ENCODE measurements at regions not wholly inside any gene's neighbourhood (a gene's known extent, or its start where the extent isn't known, plus 50 kb on each side); places are given as distances from the start of the nearest gene placed in this dataset.

DNA sequence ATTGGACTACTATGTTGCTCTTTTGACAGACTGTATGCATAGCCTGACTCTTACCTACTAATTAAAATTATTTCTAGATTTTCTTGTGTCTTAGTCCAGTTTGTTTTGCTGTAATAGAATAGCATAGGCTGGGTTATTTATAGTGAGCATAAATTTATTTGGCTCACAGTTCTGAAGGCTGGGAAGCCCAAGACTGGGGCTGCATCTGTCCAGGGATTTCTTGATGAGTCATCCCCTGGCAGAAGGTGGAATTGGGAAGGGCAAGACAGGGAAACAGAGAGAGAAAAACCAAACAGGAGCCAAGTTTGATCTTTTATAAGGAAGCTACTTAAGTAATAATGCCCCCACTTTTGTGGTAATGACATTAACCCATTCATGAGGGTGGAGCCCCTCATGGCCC is 759.2 kb upstream of the LRFN5 start:
- no peak overlapping the region for H3K4me3 ChIP-seq (ENCODE audit: low read depth, low read length)
- TF ChIP-seq, protein P1, sequence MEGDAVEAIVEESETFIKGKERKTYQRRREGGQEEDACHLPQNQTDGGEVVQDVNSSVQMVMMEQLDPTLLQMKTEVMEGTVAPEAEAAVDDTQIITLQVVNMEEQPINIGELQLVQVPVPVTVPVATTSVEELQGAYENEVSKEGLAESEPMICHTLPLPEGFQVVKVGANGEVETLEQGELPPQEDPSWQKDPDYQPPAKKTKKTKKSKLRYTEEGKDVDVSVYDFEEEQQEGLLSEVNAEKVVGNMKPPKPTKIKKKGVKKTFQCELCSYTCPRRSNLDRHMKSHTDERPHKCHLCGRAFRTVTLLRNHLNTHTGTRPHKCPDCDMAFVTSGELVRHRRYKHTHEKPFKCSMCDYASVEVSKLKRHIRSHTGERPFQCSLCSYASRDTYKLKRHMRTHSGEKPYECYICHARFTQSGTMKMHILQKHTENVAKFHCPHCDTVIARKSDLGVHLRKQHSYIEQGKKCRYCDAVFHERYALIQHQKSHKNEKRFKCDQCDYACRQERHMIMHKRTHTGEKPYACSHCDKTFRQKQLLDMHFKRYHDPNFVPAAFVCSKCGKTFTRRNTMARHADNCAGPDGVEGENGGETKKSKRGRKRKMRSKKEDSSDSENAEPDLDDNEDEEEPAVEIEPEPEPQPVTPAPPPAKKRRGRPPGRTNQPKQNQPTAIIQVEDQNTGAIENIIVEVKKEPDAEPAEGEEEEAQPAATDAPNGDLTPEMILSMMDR (IDR thresholded peaks at IDR 0.05; ENCODE audit: insufficient read depth, low read depth, low read length, missing control alignments), result no peak
- no peak for DNase-seq (ENCODE audit: low read depth)

DNA sequence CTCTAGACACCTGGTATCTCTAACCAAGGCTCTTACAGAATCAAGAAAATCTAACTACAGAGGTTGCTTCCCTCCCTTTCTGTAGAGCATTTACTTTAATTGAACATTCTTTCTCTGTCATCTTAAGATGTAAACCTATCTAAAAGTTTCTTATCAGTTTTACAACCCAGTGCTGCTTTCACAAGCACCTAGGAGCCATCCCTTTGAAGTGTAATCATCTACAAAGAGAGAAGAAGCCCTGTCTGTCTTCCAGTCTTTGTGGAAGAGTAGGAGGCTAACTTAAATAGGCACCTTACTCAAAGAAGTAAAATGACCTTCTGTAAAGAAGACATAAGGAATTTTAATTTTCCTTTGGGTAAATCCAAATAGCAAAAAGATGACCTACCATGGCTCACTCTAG is 763.9 kb upstream of the LRFN5 start:
- no peak overlapping the region for H3K4me3 ChIP-seq (ENCODE audit: low read depth, low read length)
- TF ChIP-seq, protein P1 (IDR thresholded peaks at IDR 0.05; ENCODE audit: insufficient read depth, low read depth, low read length, missing control alignments), result no peak
- DNase-seq (ENCODE audit: low read depth), result no peak

DNA sequence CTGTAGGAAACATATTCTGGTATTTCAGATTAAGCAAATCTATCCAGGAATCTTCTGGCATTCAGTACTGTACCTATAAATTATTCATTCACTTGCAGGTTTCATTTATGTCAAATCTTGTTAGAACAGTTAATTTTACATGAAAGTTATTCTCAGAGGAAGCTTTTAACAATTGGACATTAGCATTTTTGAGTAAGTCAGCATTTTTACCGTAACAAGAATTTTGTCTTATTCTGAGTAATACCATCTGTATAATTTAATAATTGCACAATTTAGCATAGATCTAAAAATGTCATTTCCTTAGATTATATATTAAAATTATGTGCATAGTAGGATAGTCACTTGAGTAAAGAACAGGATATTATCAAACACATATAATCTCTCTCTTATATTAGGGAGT is 764.8 kb upstream of the LRFN5 start:
- DNase-seq (ENCODE audit: low read depth), result no peak
- TF ChIP-seq, protein P1 (IDR thresholded peaks at IDR 0.05; ENCODE audit: insufficient read depth, low read depth, low read length, missing control alignments), result no peak
- H3K4me3 ChIP-seq (ENCODE audit: low read depth, low read length), result no peak overlapping the region

DNA sequence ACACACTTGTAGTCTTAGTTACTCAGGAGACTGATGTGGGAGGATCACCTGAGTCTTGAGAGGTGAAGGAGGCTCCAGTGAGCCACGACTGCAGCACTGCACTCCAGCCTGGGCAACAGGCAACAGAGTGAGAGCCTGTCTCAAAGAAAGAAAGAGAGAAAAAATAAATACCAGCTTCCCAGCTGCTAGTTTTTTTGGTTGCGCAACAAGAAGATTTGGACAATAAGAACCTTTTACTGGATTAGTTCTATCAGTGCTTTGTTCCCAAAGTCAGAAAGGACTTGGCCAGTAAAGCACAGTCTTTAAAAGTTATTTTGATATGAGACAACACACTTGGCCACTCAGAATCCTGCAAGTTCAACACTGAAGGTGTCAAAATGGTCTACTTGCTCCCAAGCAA is 768.1 kb upstream of the LRFN5 start:
- no peak overlapping the region for H3K4me3 ChIP-seq (ENCODE audit: low read depth, low read length)
- DNase-seq (ENCODE audit: low read depth), result no peak
- TF ChIP-seq, protein P1 (IDR thresholded peaks at IDR 0.05; ENCODE audit: insufficient read depth, low read depth, low read length, missing control alignments), result no peak

DNA sequence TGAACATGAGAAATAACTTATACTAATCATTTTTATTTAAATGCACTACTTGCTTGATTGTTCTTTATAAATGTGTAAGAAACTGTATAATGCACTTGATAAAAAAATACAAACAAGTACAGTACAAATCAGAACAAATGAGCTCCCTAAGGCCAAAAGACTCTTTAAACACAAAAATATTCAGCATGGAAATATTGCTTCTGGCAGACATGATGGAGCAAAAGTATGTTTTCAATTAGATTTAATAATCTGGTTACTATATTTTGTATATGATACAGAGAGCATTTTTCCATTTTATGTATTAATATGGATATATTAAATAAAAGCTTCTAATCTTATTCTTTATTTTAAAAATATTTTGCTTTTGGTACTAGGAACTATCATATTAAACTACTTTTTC is 800.2 kb upstream of the LRFN5 start:
- TF ChIP-seq, protein P1 (IDR thresholded peaks at IDR 0.05; ENCODE audit: insufficient read depth, low read depth, low read length, missing control alignments), result no peak
- DNase-seq (ENCODE audit: low read depth), result no peak
- no peak overlapping the region for H3K4me3 ChIP-seq (ENCODE audit: low read depth, low read length)

DNA sequence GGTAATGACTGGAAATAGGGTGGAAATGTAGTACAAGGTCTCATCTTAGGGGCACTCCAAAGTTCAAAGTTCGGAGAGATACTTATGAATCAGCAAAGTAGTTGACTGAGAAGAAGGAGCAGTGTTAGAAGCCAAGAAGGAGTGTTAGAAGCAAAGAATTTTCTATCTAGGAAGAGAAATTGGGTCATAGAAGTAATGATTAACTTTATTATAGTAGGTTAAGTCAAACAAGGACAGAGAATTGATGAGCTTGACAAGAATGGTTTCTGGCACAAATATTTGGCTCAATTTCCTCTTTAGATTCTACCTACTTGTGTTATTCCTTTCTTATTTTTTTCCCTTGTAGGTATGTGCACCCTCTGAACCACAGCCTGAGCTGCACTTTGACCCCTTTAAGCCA is 810.5 kb upstream of the LRFN5 start:
- TF ChIP-seq, protein P1 (IDR thresholded peaks at IDR 0.05; ENCODE audit: insufficient read depth, low read depth, low read length, missing control alignments), result no peak
- no peak overlapping the region for H3K4me3 ChIP-seq (ENCODE audit: low read depth, low read length)
- DNase-seq (ENCODE audit: low read depth), result no peak

DNA sequence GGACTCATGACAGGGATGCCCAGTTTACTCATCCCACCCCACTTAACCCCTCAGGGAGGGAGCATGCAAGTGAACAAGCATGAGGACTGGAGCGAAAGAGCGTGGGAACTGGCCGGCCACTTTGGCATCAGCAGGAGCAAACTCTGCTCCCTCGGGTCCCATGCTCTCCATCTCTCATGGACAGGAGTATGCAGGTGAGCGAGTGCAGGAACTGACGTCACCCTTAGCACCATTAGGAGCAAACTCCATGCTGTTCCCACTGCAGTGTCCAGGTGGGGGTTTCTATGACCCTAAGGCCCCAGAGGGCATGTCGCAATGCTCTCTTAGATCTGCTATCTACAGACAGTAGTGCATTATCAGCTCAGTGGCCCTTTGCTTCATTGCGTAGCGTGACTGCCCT is 821.8 kb upstream of the LRFN5 start:
- no peak overlapping the region for H3K4me3 ChIP-seq (ENCODE audit: low read depth, low read length)
- TF ChIP-seq, protein P1 (IDR thresholded peaks at IDR 0.05; ENCODE audit: insufficient read depth, low read depth, low read length, missing control alignments), result no peak
- DNase-seq (ENCODE audit: low read depth), result no peak

Data from GM12865 (cell line).